ENCODE measurements at regions not wholly inside any gene's neighbourhood (a gene's known extent, or its start where the extent isn't known, plus 50 kb on each side); places are given as distances from the start of the nearest gene placed in this dataset.

DNA sequence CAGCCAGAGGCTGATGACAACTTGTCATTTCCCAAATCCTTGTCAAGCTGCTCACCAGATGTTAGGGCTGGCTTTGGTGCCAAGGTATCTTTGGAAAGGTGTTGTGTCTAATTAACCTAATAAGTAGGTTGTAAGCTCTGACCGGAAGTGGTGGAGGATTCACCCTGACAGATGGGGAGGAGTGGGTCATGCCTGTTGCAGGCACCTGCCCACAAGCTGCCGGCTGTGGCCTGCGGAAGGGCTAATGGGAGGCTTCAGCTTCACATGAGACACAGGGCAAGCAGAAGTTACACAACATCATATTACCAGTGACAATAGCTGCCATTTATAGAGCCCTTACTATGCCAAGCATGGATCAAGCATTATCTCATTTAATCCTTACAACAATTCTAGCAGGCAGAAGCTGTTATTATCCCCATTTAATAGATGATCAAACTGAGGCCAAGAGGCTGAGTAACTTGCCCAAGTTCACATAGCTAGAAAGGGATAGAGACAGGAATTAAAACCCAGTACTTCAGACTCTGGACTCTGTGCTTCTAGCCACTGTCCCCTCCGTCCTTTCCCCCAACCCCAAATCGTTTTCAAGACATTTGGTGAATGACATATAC is 63.1 kb upstream of the DUSP5 start:
- Histone ChIP-seq H3K4me1 (ENCODE audit: control insufficient read depth, extremely low read depth, insufficient read depth, low read length) (no peaks in the 10 kb centered on the region), H3K9ac (ENCODE audit: insufficient read depth, low read length) (no peak overlapping the region), H3K4me3 (replicated peaks in 1 of 4; ENCODE audit: control extremely low read depth in 1 of 4, insufficient read depth in 1 of 4, low read depth in 3 of 4, low read length in 4 of 4) (no peak overlapping the region), H3K79me2 (ENCODE audit: control insufficient read depth, insufficient read depth, low read length) (no peaks in the 10 kb centered on the region), H2AFZ (ENCODE audit: low read length) (no peak overlapping the region), H3K27ac (ENCODE audit: insufficient read depth, low read length) (no peak overlapping the region), H3K27me3 (ENCODE audit: control insufficient read depth, insufficient read depth, low read length) (no peaks in the 10 kb centered on the region), H4K20me1 (ENCODE audit: control insufficient read depth, extremely low read depth, insufficient read depth, low read length) (no peaks in the 10 kb centered on the region), H3K36me3 (ENCODE audit: control insufficient read depth, insufficient read depth, low read length) (no peaks in the 10 kb centered on the region), H3K4me2 (ENCODE audit: extremely low read depth, insufficient read depth, low read length) (no peak overlapping the region), H3K9me3 (ENCODE audit: control insufficient read depth, insufficient read depth, low read depth, low read length) (no peaks in the 10 kb centered on the region)
- TF ChIP-seq EZH2 (IDR thresholded peaks at IDR 0.05; ENCODE audit: low read length, missing control alignments) (no peak), CTCF (conservative IDR thresholded peaks at IDR 0.05 in 1 of 2, IDR thresholded peaks at IDR 0.05 in 1 of 2; ENCODE audit: low read depth in 1 of 2, low read length in 2 of 2) (no peak)
- DNase-seq (ENCODE audit: low read depth in 2 of 2) = no peak

DNA sequence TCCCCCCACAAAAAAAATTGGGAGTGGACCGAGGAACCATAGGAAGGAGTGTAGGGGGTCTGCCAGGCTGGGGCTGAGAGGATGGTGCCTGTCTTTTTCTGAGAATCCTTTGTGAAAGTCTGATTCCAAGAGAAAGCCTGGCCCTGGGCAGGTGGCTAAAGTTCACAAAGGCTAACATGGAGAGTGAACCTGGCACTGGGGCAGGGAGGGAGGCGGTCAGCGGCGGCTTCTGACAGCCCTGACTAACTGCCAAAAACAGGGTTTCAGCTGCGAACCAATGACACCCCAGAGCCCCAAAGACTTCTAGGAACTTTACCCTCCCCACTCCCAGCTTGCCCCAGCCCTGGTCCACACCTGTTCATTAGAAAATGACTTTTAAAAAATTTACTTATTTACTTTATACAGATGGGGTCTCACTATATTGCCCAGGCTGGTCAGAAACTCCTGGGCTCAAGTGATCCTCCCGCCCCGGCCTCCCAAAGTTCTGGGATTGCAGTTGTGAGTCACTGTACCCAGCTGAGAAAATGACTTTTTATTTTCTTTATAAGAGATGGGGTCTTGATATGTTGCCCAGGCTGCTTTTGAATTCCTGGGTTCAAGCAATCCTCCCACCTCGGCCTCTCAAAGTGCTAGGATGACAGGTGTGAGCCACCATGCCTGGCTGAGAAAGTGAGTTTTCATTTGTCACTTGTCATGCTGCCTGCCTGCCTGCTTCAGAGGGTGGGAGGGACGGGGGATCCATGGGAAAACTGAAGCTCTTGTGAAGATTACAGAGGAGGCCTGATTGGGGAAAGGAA is 61.0 kb upstream of the DUSP5 start:
- DNase-seq (ENCODE audit: low read depth in 2 of 2) = no peak
- Histone ChIP-seq H3K27me3 (ENCODE audit: control insufficient read depth, insufficient read depth, low read length) (no peaks in the 10 kb centered on the region), H3K36me3 (ENCODE audit: control insufficient read depth, insufficient read depth, low read length) (no peaks in the 10 kb centered on the region), H3K27ac (ENCODE audit: insufficient read depth, low read length) (no peak overlapping the region), H3K4me1 (ENCODE audit: control insufficient read depth, extremely low read depth, insufficient read depth, low read length) (no peaks in the 10 kb centered on the region), H3K4me3 (replicated peaks in 1 of 4; ENCODE audit: control extremely low read depth in 1 of 4, insufficient read depth in 1 of 4, low read depth in 3 of 4, low read length in 4 of 4) (no peak overlapping the region), H3K4me2 (ENCODE audit: extremely low read depth, insufficient read depth, low read length) (no peak overlapping the region), H3K9ac (ENCODE audit: insufficient read depth, low read length) (no peak overlapping the region), H3K9me3 (ENCODE audit: control insufficient read depth, insufficient read depth, low read depth, low read length) (no peaks in the 10 kb centered on the region), H3K79me2 (ENCODE audit: control insufficient read depth, insufficient read depth, low read length) (no peaks in the 10 kb centered on the region), H2AFZ (ENCODE audit: low read length) (no peak overlapping the region), H4K20me1 (ENCODE audit: control insufficient read depth, extremely low read depth, insufficient read depth, low read length) (no peaks in the 10 kb centered on the region)
- no peak for TF ChIP-seq CTCF (conservative IDR thresholded peaks at IDR 0.05 in 1 of 2, IDR thresholded peaks at IDR 0.05 in 1 of 2; ENCODE audit: low read depth in 1 of 2, low read length in 2 of 2)
- TF ChIP-seq EZH2 (IDR thresholded peaks at IDR 0.05; ENCODE audit: low read length, missing control alignments) = no peak

- TF ChIP-seq EZH2 (IDR thresholded peaks at IDR 0.05; ENCODE audit: low read length, missing control alignments) = no peak
- H4K20me1 ChIP-seq (ENCODE audit: control insufficient read depth, extremely low read depth, insufficient read depth, low read length) = no peaks in the 10 kb centered on the region
- H3K4me1 ChIP-seq (ENCODE audit: control insufficient read depth, extremely low read depth, insufficient read depth, low read length) = no peaks in the 10 kb centered on the region
- no peak overlapping the region for H3K27ac ChIP-seq (ENCODE audit: insufficient read depth, low read length)
- no peaks in the 10 kb centered on the region for H3K36me3 ChIP-seq (ENCODE audit: control insufficient read depth, insufficient read depth, low read length)
- no peak overlapping the region for H3K4me2 ChIP-seq (ENCODE audit: extremely low read depth, insufficient read depth, low read length)
- H3K9me3 ChIP-seq (ENCODE audit: control insufficient read depth, insufficient read depth, low read depth, low read length) = no peaks in the 10 kb centered on the region
- no peaks in the 10 kb centered on the region for H3K79me2 ChIP-seq (ENCODE audit: control insufficient read depth, insufficient read depth, low read length)
- no peak overlapping the region for H3K4me3 ChIP-seq (replicated peaks in 1 of 4; ENCODE audit: control extremely low read depth in 1 of 4, insufficient read depth in 1 of 4, low read depth in 3 of 4, low read length in 4 of 4)
- DNase-seq (ENCODE audit: low read depth in 2 of 2) = no peak
- H3K9ac ChIP-seq (ENCODE audit: insufficient read depth, low read length) = no peak overlapping the region
- H2AFZ ChIP-seq (ENCODE audit: low read length) = no peak overlapping the region
- H3K27me3 ChIP-seq (ENCODE audit: control insufficient read depth, insufficient read depth, low read length) = no peaks in the 10 kb centered on the region
Observed at GRCh38 chr10:110437351-110437605, 60.4 kb upstream of the DUSP5 start.

All from fibroblast of lung (primary cell).